Tibial artery (tissue), 4 donors: ENCODE measurements at regions not wholly inside any gene's neighbourhood (a gene's known extent, or its start where the extent isn't known, plus 50 kb on each side); places are given as distances from the start of the nearest gene placed in this dataset.

ENCODE experiments used
- DNase-seq, 2 donors: peaks; one replicate each; pipeline ENCODE4 v3.0.0-alpha.2; 2019
- H3K27ac ChIP-seq, 2 donors: fragments of 200-600 bp; sonication (generic) in 1 of 2; 1 replicate in 1 of 2; 2 replicates in 1 of 2; pipeline ENCODE4 v1.5.1; 2018 to 2019; ENCODE audit warnings: mild to moderate bottlenecking in 1 of 2
- H3K27me3 ChIP-seq, 2 donors: fragments of 200-600 bp; sonication (generic) in 1 of 2; one replicate each; pipeline versions ENCODE4 v1.5.1 to v1.6.0; 2016 to 2019
- H3K36me3 ChIP-seq, 3 donors: fragments of 200-600 bp; sonication (generic) in 2 of 3; one replicate each; pipeline ENCODE4 v1.5.1; 2016 to 2019; ENCODE audit warnings: mild to moderate bottlenecking in 2 of 3
- H3K4me1 ChIP-seq, 4 donors: fragments of 200-600 bp; sonication (generic) in 2 of 4; 1 replicate in 3 of 4; 2 replicates in 1 of 4; pipeline ENCODE4 v1.5.1; 2016 to 2019
- H3K4me3 ChIP-seq, 2 donors: fragments of 200-600 bp; sonication (generic) in 1 of 2; 1 replicate in 1 of 2; 2 replicates in 1 of 2; pipeline ENCODE4 v1.5.1; 2018 to 2019; ENCODE audit warnings: mild to moderate bottlenecking in 2 of 2
- H3K9me3 ChIP-seq, 3 donors: fragments of 200-600 bp; sonication (generic) in 1 of 3; one replicate each; pipeline ENCODE4 v1.5.1; 2016 to 2019
- intact Hi-C: fragments of 100-400 bp; cut with DNase I; formaldehyde crosslinking; loops from one replicate; pipeline ENCODE4 v1.15.0; 2023; ENCODE audit warnings: low total_unique reads
- TF ChIP-seq, protein P1 (sequence below), 2 experiments: fragments of 200-600 bp in 1 of 2; fragments of 450-650 bp in 1 of 2; IDR thresholded peaks; one replicate each; pipeline ENCODE4 v1.5.1; 2017 to 2019; ENCODE audit warnings: antibody characterized with exemption in 2 of 2, mild to moderate bottlenecking in 1 of 2, moderate library complexity in 1 of 2

DNA sequence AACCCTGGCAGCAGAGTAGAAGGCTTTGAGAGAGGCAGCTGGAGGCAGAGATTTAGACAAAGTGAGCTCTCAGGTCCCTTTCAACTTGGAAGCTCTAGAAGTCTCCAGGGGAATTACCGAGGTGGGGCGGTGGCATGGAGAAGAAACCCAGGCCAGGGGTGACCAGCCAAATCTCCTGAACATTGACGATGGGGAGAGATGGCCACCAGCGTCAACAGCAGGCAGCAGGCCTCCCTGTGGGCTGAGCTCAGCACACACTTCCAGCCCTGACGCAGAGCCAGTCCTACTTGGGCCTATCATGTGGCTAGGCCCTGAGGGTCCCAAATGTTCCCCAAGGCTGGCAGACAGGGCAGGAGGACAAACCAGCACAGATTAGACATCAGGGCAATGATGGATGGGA lies 187.8 kb downstream of the BCOR start:
- H3K36me3 ChIP-seq: no peaks in the 10 kb centered on the region
- intact Hi-C loops: loop anchor here (2.0 kb wide), 1 partner anchor 103 kb away; no protein-coding TSS in a partner anchor
- no peak for DNase-seq
- H3K4me3 ChIP-seq: no peak overlapping the region
- TF ChIP-seq, protein P1, sequence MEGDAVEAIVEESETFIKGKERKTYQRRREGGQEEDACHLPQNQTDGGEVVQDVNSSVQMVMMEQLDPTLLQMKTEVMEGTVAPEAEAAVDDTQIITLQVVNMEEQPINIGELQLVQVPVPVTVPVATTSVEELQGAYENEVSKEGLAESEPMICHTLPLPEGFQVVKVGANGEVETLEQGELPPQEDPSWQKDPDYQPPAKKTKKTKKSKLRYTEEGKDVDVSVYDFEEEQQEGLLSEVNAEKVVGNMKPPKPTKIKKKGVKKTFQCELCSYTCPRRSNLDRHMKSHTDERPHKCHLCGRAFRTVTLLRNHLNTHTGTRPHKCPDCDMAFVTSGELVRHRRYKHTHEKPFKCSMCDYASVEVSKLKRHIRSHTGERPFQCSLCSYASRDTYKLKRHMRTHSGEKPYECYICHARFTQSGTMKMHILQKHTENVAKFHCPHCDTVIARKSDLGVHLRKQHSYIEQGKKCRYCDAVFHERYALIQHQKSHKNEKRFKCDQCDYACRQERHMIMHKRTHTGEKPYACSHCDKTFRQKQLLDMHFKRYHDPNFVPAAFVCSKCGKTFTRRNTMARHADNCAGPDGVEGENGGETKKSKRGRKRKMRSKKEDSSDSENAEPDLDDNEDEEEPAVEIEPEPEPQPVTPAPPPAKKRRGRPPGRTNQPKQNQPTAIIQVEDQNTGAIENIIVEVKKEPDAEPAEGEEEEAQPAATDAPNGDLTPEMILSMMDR (IDR thresholded peaks at IDR 0.05): no peak
- H3K9me3 ChIP-seq: no peaks in the 10 kb centered on the region
- H3K27me3 ChIP-seq: no peaks in the 10 kb centered on the region
- peaks cover 0 to 33% (median 15%) of the 10 kb centered on the region in 4 donors for H3K4me1 ChIP-seq
- H3K27ac ChIP-seq: no peak overlapping the region

DNA sequence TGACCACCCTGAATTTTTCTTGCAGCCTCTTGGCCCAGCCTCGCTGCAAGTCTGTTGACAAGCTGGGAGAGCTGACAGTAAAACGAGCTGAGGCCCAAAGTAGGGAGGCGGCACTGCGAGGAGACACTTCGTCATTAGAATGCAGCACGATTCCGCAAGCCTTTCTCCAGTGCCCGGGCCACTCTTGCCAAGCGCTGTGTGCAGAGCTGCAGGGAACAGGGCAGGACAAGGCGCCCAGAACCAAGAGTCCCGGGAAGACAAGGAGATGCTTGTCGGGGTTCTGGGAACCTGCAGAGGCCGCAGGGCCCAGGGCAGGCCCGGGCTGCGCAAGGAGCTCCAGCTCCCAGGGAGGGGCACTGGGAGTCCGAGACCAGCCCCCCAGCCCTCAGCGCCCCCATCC lies 187.1 kb downstream of the BCOR start:
- Histone ChIP-seq H3K27me3 (no peaks in the 10 kb centered on the region), H3K4me1 (peaks cover 0 to 28% (median 11%) of the 10 kb centered on the region in 4 donors), H3K9me3 (no peaks in the 10 kb centered on the region), H3K4me3 (no peak overlapping the region), H3K27ac (no peak overlapping the region), H3K36me3 (no peaks in the 10 kb centered on the region)
- intact Hi-C loops: no loop called here
- DNase-seq: no peak
- TF ChIP-seq, protein P1 (IDR thresholded peaks at IDR 0.05): no peak

DNA sequence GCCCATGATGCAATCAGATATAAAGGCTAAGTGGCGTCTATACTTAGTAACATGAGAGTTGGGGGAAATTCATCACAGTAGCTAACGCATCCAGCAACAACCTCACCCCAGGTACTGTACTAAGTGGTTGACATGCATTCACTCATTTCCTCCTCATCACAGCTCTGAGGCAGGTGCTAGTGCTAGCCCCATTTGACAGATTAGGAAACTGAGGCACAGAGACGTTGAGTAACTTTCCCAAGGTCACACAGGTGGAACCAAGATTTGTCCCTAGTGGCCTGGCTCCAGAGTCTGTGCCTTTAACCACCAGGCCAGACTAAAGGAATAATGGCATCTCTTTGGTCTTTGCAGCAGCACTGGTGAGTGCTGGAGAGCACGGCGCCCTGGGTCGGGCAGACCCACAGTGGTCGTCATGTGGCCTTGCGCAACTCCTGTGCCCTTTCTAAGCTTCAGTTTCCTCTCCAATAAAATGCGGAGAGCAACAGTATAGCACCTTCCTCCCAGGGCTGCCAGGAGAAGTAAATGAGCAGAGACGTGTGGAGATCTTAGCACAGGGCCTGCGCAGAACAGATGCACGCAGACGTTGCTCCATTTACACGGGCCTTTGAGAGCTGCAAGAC lies 186.4 kb downstream of the BCOR start:
- H3K27ac ChIP-seq: no peak overlapping the region
- TF ChIP-seq, protein P1 (IDR thresholded peaks at IDR 0.05): no peak
- no peaks in the 10 kb centered on the region for H3K27me3 ChIP-seq
- H3K4me3 ChIP-seq: no peak overlapping the region
- no peak for DNase-seq
- peaks cover 0 to 22% (median 9%) of the 10 kb centered on the region in 4 donors for H3K4me1 ChIP-seq
- H3K9me3 ChIP-seq: no peaks in the 10 kb centered on the region
- H3K36me3 ChIP-seq: no peaks in the 10 kb centered on the region
- intact Hi-C loops: no loop called here

DNA sequence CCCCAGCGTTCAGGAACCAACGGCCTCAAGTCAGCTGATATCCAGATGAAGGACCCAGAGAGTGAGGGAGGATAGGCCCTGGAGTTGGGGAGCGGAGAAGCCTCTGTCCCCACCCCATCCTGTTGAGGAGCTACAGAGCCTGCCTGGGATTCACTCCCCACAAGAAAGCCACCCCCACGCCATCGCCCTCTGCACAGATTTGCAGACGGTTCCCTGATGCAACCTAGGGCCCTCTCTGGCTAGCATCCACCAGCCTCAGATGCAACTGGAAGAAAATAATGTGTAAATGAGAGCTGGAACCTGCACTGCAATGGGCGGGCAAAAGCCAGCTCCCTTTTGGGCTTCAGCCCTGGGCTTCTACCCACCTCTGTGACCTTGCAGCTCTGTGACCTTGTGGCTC lies 185.6 kb downstream of the BCOR start:
- no peak overlapping the region for H3K4me3 ChIP-seq
- H3K36me3 ChIP-seq: no peaks in the 10 kb centered on the region
- intact Hi-C loops: no loop called here
- no peaks in the 10 kb centered on the region for H3K27me3 ChIP-seq
- peaks cover 0 to 22% (median 9%) of the 10 kb centered on the region in 4 donors for H3K4me1 ChIP-seq
- H3K27ac ChIP-seq: no peak overlapping the region
- H3K9me3 ChIP-seq: peaks cover 0 to 2% (median 0%) of the 10 kb centered on the region in 3 donors
- TF ChIP-seq, protein P1 (IDR thresholded peaks at IDR 0.05): no peak
- DNase-seq: no peak

DNA sequence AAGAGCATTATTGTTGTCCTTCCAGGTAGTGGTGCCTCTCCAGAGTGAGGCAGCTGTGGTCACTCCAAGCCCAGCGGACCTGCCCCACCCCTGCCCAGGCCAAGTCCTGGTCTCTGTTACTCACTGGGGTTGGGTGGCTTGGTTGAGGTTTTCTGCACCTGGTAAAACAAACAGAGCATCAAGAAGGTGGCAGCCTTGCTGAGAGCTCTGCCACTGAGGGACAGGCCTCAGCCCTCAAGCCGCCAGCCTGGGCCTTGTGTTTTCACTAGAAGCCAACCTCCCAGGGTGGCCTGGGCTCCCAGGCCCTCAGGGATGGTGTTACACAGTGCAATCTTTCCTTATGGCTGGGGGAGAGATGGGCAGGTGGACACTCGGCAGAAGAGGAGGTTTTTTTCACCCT lies 182.7 kb downstream of the BCOR start:
- DNase-seq: no peak
- no peak overlapping the region for H3K4me3 ChIP-seq
- TF ChIP-seq, protein P1 (IDR thresholded peaks at IDR 0.05): no peak
- intact Hi-C loops: no loop called here
- no peaks in the 10 kb centered on the region for H3K36me3 ChIP-seq
- H3K4me1 ChIP-seq: no peaks in the 10 kb centered on the region
- H3K27ac ChIP-seq: no peak overlapping the region
- H3K27me3 ChIP-seq: no peaks in the 10 kb centered on the region
- peaks cover 0 to 7% (median 0%) of the 10 kb centered on the region in 3 donors for H3K9me3 ChIP-seq
